GM12891 (cell line): ENCODE measurements at regions not wholly inside any gene's neighbourhood (a gene's known extent, or its start where the extent isn't known, plus 50 kb on each side); places are given as distances from the start of the nearest gene placed in this dataset.
A peak's percentile ranks its signal among the peaks of the same experiment; 100 is the strongest.

Experiments used
- DNase-seq: peaks from one replicate; pipeline ENCODE4 v3.0.0; 2011; ENCODE audit warnings: low spot score; ENCODE audit not compliant: insufficient read length
- FAIRE-seq: peaks from 2 replicates; lab custom pipeline; 2011; peaks lifted over from hg19 to GRCh38; lab: Jason Lieb, UNC
- PAX5 ChIP-seq: IDR thresholded peaks from 2 replicates; pipeline ENCODE4 v1.6.1; 2011; ENCODE audit warnings: low read length, moderate library complexity, mild to moderate bottlenecking; ENCODE audit not compliant: insufficient read depth, severe bottlenecking
- POLR2A ChIP-seq: IDR thresholded peaks from 2 replicates; pipeline ENCODE4 v1.6.1; 2011; ENCODE audit warnings: low read depth, low read length, control low read depth
- POLR2AphosphoS5 ChIP-seq: IDR thresholded peaks from 2 replicates; pipeline ENCODE4 v1.6.1; 2011; ENCODE audit warnings: low read depth, low read length, control low read depth
- POU2F2 ChIP-seq: IDR thresholded peaks from 2 replicates; pipeline ENCODE4 v1.6.1; 2011; ENCODE audit warnings: low read depth, mild to moderate bottlenecking, control low read depth, low read length, moderate library complexity
- SPI1 ChIP-seq: IDR thresholded peaks from 2 replicates; pipeline ENCODE4 v1.6.1; 2011; ENCODE audit warnings: low read depth, low read length, control low read depth
- TAF1 ChIP-seq: IDR thresholded peaks from 2 replicates; pipeline ENCODE4 v1.6.1; 2011; ENCODE audit warnings: low read depth, low read length, control low read depth

DNA sequence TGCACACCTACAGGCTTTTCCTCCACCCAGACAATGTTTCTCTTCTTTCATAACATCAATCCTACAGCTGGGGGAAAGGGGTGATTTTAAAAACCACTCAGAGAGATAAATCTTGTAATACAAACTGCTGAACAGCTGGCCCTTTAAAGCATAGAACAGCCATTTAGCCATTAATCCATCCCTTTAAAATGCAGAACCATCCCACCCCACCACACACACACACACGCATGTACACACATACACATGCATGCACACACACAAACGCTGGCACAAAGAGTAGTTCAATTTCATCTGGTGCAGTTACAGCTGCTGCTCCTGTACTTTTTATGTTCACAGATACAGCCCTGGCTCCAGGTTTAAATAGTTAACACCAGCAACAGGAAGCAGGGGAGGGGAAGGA, 426.1 kb downstream of the MID1IP1 start:
- no peak for FAIRE-seq
- DNase-seq: no peak
- TF ChIP-seq TAF1: no peak
- no peak for TF ChIP-seq POU2F2

DNA sequence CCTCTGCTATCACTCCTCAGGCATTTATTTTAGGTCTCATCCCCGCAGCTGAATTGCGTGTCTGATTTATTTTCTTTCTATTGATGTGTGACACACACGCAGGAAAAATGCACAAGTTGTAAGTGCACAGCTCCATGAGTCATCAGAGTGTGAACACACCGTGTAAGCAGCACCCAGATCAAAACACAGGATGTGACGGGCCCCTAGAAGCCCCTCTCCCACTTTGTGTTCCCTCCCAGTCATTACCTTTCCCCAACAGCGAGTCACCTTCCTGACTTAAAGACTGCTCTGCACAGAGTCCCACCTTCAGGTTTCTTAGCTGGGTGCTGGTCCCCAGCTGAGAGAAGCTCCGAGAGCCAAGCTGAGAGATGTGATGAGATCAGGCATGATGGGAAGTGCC, 436.7 kb downstream of the MID1IP1 start:
- no peak for TF ChIP-seq PAX5
- TF ChIP-seq POLR2AphosphoS5: no peak
- no peak for TF ChIP-seq POU2F2
- no peak for TF ChIP-seq POLR2A
- TF ChIP-seq TAF1: no peak
- no peak for TF ChIP-seq SPI1
- DNase-seq (no peak), FAIRE-seq (no peak)

DNA sequence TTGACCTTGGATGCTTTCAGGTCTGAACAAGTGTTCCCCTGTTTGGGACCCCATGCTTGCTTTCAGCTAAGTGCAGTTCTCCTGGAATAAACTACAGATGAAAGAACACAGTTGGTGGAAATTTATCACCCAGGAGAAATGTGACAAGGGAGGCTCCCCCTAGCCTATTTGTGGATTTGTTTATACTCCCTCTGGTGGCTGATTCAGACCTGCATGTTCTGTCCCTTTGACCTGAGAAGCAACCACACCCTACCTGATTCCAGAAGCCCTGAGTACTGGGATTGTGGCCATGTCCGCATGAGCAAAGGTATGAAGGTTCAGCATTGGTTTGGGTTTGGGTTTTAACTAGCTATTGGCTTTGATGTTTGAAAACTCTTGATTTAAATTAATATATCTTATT, 440.9 kb downstream of the MID1IP1 start:
- DNase-seq: peak; percentile 4
- TF ChIP-seq POLR2AphosphoS5 (no peak), PAX5 (no peak), TAF1 (no peak), POU2F2 (no peak), SPI1 (no peak), POLR2A (no peak)
- FAIRE-seq: peak; percentile 86

DNA sequence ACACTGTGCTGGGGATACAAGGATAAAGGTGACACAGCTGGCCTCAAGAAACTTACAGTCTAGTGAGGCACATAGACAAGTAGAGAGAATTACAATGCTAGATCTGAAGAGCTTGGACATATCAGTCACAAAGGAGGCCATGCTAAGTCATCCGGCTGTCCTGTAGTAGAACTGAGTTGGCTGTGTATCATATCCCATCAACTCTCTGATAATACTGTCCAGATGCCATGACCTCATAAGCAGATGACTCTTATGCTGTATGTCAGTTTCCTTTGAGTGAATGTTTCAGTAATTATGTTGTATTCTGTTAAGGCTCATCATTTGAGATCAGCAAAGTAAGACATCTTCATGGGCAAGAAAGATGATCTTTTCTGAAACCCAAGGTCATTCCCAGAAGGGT, 442.9 kb downstream of the MID1IP1 start:
- no peak for DNase-seq
- no peak for TF ChIP-seq POLR2A
- FAIRE-seq: no peak

DNA sequence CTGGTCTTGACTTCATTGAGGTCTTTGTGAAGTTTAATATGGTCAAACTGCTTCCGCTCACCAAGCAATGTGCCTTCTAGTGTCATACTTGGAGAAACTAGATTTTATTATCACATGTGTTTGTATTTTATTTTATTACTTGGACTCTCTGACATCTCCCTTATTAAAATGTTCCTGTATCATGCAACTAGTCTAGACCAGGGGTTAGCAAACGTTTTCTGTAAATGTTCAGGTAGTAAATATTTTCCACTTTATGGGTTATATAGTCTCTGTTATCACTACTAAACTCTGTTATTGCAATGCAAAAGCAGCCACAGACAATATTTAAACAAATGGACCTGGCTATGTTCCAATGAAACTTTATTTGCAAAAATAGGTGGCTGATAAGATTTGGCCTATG, 443.8 kb downstream of the MID1IP1 start:
- TF ChIP-seq POLR2A: no peak
- no peak for TF ChIP-seq PAX5
- TF ChIP-seq SPI1: no peak
- no peak for TF ChIP-seq POLR2AphosphoS5
- no peak for TF ChIP-seq POU2F2
- no peak for TF ChIP-seq TAF1
- FAIRE-seq: no peak
- DNase-seq: no peak

DNA sequence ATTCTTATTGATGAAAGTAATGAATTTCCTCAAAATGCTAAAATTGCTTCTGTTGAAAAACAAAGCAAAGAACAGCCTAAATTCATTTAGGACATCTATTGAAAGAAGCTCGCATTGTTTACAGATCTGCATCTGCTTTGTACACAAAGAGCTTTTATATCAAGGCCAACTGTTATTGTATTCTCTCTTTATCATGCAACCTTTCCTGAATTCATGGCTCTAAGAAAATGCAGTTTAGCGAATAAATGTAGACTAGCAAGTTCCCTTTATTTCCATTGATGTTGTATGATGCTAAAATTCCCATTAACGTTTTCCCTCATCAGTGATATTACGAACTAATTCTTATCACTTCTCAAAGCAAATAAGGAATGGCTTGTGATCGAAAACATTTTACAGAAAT, 446.3 kb downstream of the MID1IP1 start:
- TF ChIP-seq POU2F2 (no peak), POLR2AphosphoS5 (no peak), POLR2A (no peak), TAF1 (no peak), SPI1 (no peak), PAX5 (no peak)
- FAIRE-seq: no peak

DNA sequence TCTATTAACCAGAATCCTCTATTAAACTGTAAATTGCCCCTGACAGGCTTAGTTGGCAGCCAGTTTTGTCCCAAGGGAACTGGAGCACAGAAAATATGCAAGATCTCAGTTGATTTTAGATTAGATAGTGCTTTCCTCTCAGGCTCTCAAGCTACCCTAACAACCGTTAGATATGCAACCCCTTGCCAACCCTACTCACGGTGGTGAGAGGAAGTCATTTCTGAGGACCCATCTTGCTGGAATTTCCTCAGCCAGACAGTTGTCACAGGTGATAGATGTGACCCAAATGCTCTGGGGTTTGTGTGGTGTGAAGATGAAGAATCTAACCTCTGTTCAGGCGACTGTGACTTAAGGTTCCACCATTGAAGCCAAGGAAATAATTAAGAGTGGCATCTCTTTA, 447.1 kb downstream of the MID1IP1 start:
- FAIRE-seq (no peak), DNase-seq (no peak)
- TF ChIP-seq TAF1: no peak
- no peak for TF ChIP-seq SPI1
- no peak for TF ChIP-seq POLR2AphosphoS5
- TF ChIP-seq POU2F2: no peak

More for the DNA sequence above, 446.3 kb downstream of the MID1IP1 start:
- DNase-seq: no peak

DNA sequence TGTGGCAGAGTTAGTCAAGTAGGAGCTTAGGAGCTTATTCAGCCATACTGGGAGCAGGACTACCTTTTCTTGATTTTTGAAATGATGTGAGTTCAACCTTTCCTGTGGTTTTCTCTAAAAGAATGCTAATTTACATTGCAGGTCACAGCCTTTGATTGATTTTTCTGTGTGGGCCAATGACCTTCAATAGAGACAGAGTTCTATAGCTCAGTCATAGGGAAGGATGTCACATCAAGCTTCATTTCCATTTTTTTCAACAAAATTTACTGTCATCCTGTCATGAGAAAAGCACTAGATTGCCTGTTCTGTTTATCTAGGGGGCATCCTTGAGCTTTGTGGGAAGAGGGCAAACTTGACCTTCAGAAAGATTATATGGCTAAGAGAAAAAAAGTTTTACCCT, 448.7 kb downstream of the MID1IP1 start:
- TF ChIP-seq POLR2A (no peak), SPI1 (no peak), POU2F2 (no peak), TAF1 (no peak), POLR2AphosphoS5 (no peak)
- no peak for FAIRE-seq
- DNase-seq: no peak

DNA sequence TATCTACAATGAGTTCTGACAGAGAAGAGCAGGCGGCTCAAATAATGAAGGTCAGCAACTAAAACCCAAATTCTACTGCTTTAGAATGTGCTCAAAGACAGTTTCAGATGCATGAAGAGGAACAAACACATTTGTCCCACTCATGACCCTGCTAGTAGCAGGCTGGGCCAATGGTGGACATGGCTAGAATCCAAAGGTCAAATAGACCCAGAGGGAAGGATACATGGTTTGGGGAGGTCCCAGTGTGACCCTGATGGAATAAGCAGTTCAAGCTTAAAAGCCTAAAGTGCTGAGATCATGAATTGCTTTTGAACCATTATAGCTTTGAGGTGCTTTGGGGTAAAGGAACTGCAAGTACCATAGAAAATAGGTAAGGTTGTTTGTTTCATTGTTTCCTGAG, 450.7 kb downstream of the MID1IP1 start:
- DNase-seq (no peak), FAIRE-seq (no peak)
- TF ChIP-seq PAX5 (no peak), POU2F2 (no peak), POLR2AphosphoS5 (no peak), TAF1 (no peak), SPI1 (no peak), POLR2A (no peak)

DNA sequence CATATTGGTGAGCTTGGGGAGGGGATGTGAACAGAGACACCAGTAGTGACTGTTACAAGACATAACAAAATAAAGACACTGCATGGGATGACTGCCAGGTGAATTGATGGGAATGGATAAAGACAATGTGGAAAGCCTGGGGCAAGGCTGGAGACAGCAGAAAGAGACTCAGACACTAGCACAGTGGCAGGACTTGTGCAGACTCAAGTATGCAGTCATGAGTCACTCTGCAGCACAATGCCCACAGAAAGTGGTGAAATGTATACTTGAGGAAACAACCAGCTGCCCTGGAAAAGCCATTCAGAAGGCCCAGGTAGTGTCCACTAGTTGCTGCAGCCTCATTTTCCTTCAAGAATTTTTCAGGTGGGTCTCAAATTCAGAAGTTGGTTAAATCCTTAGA, 452.3 kb downstream of the MID1IP1 start:
- FAIRE-seq (no peak), DNase-seq (no peak)
- no peak for TF ChIP-seq SPI1
- TF ChIP-seq POU2F2: no peak
- TF ChIP-seq TAF1: no peak
- TF ChIP-seq POLR2AphosphoS5: no peak
- TF ChIP-seq PAX5: no peak
- no peak for TF ChIP-seq POLR2A

DNA sequence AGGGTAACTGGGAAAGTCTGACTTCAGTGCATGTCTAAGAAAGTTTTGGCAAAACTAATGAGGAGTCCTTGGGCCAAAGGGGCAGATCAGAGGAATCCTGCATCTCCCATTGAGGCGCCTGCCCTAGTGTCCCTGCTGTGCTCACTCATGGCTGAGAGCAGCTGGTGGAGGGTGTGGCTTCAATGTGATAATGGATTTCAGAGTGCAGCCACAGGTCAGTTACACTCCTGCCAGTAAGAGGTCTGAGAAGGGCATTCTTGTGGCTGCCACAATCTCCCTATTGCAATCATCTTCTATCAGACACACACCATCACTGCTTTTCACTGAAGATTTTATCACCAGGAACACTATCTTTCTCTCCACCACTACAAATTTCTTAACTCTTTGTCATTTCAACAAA, 457.1 kb downstream of the MID1IP1 start:
- DNase-seq (no peak), FAIRE-seq (no peak)
- TF ChIP-seq SPI1 (no peak), POLR2AphosphoS5 (no peak), PAX5 (no peak), POLR2A (no peak), TAF1 (no peak), POU2F2 (no peak)
